ENCODE measurements at regions not wholly inside any gene's neighbourhood (a gene's known extent, or its start where the extent isn't known, plus 50 kb on each side); places are given as distances from the start of the nearest gene placed in this dataset.

GRCh38 chr2:22934747-22935146 lies 450.2 kb upstream of the KLHL29 start:
- Histone ChIP-seq H4K8ac (ENCODE audit: low read depth in 2 of 2, low read length in 2 of 2) (no peak overlapping the region), H3K27me3 (ENCODE audit: control insufficient read depth, insufficient read depth, low read length) (no peaks in the 10 kb centered on the region), H4K20me1 (ENCODE audit: insufficient read depth, low read length) (no peaks in the 10 kb centered on the region), H2BK15ac (ENCODE audit: low read depth, low read length) (no peak overlapping the region), H3K9ac (ENCODE audit: low read depth, low read length) (no peak overlapping the region), H3K4me1 (ENCODE audit: control insufficient read depth, insufficient read depth, low read length) (no peaks in the 10 kb centered on the region), H3K14ac (replicated peaks; ENCODE audit: low read depth, low read length) (no peak overlapping the region), H3K27ac (ENCODE audit: insufficient read depth, low read length) (no peak overlapping the region), H3K4me2 (ENCODE audit: low read depth, low read length) (no peak overlapping the region), H2AK9ac (replicated peaks; ENCODE audit: low read depth, low read length, poor library complexity) (no peak overlapping the region), H2BK120ac (ENCODE audit: low read depth, low read length) (no peak overlapping the region), H3K9me1 (ENCODE audit: insufficient read depth, low read length) (no peaks in the 10 kb centered on the region), H3K4me3 (ENCODE audit: insufficient read depth, low read depth, low read length) (no peak overlapping the region), H3K9me3 (ENCODE audit: control insufficient read depth, insufficient read depth, low read length) (peaks cover 6% of the 10 kb centered on the region), H2BK20ac (ENCODE audit: low read depth, low read length) (no peak overlapping the region), H3K4ac (ENCODE audit: low read depth, low read length) (no peak overlapping the region), H2AFZ (replicated peaks; ENCODE audit: low read length, poor library complexity) (no peak overlapping the region), H4K5ac (ENCODE audit: low read depth, low read length) (no peak overlapping the region), H3K18ac (ENCODE audit: low read depth, low read length) (no peak overlapping the region), H3K23ac (ENCODE audit: low read depth, low read length) (no peak overlapping the region), H2BK5ac (ENCODE audit: low read depth, low read length, poor library complexity, severe bottlenecking) (no peak overlapping the region), H3K79me1 (ENCODE audit: low read depth in 1 of 2, low read length in 2 of 2) (no peaks in the 10 kb centered on the region), H4K91ac (ENCODE audit: insufficient read depth, low read depth, low read length) (no peak overlapping the region), H3K36me3 (ENCODE audit: control insufficient read depth, insufficient read depth, low read length) (no peaks in the 10 kb centered on the region), H2AK5ac (ENCODE audit: low read depth, low read length) (no peak overlapping the region), H3K56ac (ENCODE audit: extremely low read depth, insufficient read depth, low read length) (no peak overlapping the region)
- BruUV-seq (replicated peaks), result no TSS peak
- ChIA-PET CTCF (no interaction called here), POLR2A (ENCODE audit: unreplicated experiment) (no interaction called here)
- dilution Hi-C loops (cut with HindIII; ENCODE audit: low sequenced_read_pairs, unreplicated experiment), result no loop called here
- intact Hi-C loops (cut with micrococcal nuclease), result no loop called here
- ATAC-seq (ENCODE audit: low read depth), result no peak
- no peak for DNase-seq
- WGBS, 2 experiments (ENCODE audit: extremely low coverage in 2 of 2, insufficient read length in 1 of 2), result no CpG with 5 or more reads among the region's 1 CpG
- TF ChIP-seq CEBPB (IDR thresholded peaks at IDR 0.05; ENCODE audit: low read depth, low read length) (peak; percentile 31; the same call in 1 of the 2 replicates), USF2 (IDR thresholded peaks at IDR 0.05; ENCODE audit: low read depth, low read length) (no peak)
- in situ Hi-C loops (cut with MboI; ENCODE audit: low sequenced_read_pairs), result no loop called here

All from IMR-90 (cell line).